HepG2 (cell line): ENCODE measurements at regions not wholly inside any gene's neighbourhood (a gene's known extent, or its start where the extent isn't known, plus 50 kb on each side); places are given as distances from the start of the nearest gene placed in this dataset.

ENCODE experiments used
- ATAC-seq: fragments of 200-7000 bp; cut with Tn5 transposase; 3 replicates; pipeline ENCODE4 v1.9.1; 2020; ENCODE audit warnings: mild to moderate bottlenecking, moderate library complexity
- BruUV-seq: library from RNA; stranded (reverse); fragments of 400-500 nt; replicated peaks from 2 replicates; lab custom pipeline; 2021; lab: Mats Ljungman, UMichigan
- CTCF ChIA-PET: fragments of 300-600 bp; formaldehyde crosslinking; extraction: SDS; loops from one replicate; lab custom pipeline; 2021; ENCODE audit warnings: low total read pairs, inconsistent platforms, low intra/inter-chr PET ratio; lab: Yijun Ruan, JAX
- POLR2A ChIA-PET: fragments of 350-600 bp; sonication (Branson Sonifier 250); formaldehyde crosslinking; loops from one replicate; lab custom pipeline; 2020; ENCODE audit warnings: antibody characterized with exemption, inconsistent platforms; lab: Yijun Ruan, JAX
- DNase-seq: peaks from one replicate; pipeline ENCODE4 v3.0.0-alpha.2; 2015; ENCODE audit warnings: low spot score
- FAIRE-seq: peaks from 3 replicates; lab custom pipeline; 2011; peaks lifted over from hg19 to GRCh38; lab: Jason Lieb, UNC
- H2AFZ ChIP-seq: one replicate; pipeline ENCODE4 v1.6.1; 2011; ENCODE audit warnings: low read length, inconsistent platforms
- H3K27ac ChIP-seq: fragments of 300-600 bp; 3 replicates; pipeline ENCODE4 v1.8.0; 2011; ENCODE audit warnings: mixed run types, mild to moderate bottlenecking, mixed read lengths, low read length, inconsistent platforms; ENCODE audit not compliant: insufficient read depth; ENCODE audit errors: extremely low read length
- H3K27me3 ChIP-seq, 2 experiments: fragments of 200-600 bp in 1 of 2; 2 replicates in 1 of 2; 3 replicates in 1 of 2; pipeline versions ENCODE4 v1.6.0 to v1.8.0; 2011; ENCODE audit warnings: low read length in 2 of 2, mild to moderate bottlenecking in 2 of 2, moderate library complexity in 2 of 2, inconsistent platforms in 1 of 2; ENCODE audit not compliant: insufficient read depth in 2 of 2, control insufficient read depth in 1 of 2
- H3K36me3 ChIP-seq, 2 experiments: fragments of 200-600 bp in 1 of 2; replicated peaks in 1 of 2; 2 replicates in 1 of 2; 3 replicates in 1 of 2; pipeline versions ENCODE4 v1.5.1 to v1.8.0; 2011; ENCODE audit warnings: low read length in 2 of 2, inconsistent platforms in 1 of 2; ENCODE audit not compliant: insufficient read depth in 2 of 2, control insufficient read depth in 1 of 2
- H3K4me1 ChIP-seq: 2 replicates; pipeline ENCODE4 v1.5.1; 2012; ENCODE audit warnings: low read length, inconsistent platforms; ENCODE audit not compliant: insufficient read depth
- H3K4me2 ChIP-seq: 2 replicates; pipeline ENCODE4 v1.6.0; 2011; ENCODE audit warnings: low read depth, low read length, inconsistent platforms
- H3K4me3 ChIP-seq, 3 experiments: fragments of 200-600 bp in 1 of 3; sonication (generic), shearing (Covaris generic) in 1 of 3; replicated peaks in 1 of 3; 2 replicates each; pipeline ENCODE4 v1.5.1; 2011 to 2016; ENCODE audit warnings: low read length in 3 of 3, inconsistent platforms in 2 of 3, low read depth in 2 of 3, mild to moderate bottlenecking in 2 of 3, control low read depth in 1 of 3, mixed read lengths in 1 of 3; ENCODE audit not compliant: insufficient read depth in 1 of 3
- H3K79me2 ChIP-seq: one replicate; pipeline ENCODE4 v1.6.1; 2011; ENCODE audit warnings: low read length, inconsistent platforms; ENCODE audit not compliant: insufficient read depth
- H3K9ac ChIP-seq: 2 replicates; pipeline ENCODE4 v1.6.0; 2011; ENCODE audit warnings: mild to moderate bottlenecking, low read depth, low read length, inconsistent platforms; ENCODE audit not compliant: insufficient read depth
- H3K9me3 ChIP-seq: 2 replicates; pipeline ENCODE4 v1.5.1; 2012; ENCODE audit warnings: mild to moderate bottlenecking, low read length
- H4K20me1 ChIP-seq: 2 replicates; pipeline ENCODE4 v1.6.0; 2011; ENCODE audit warnings: inconsistent platforms, mild to moderate bottlenecking, low read length, moderate library complexity; ENCODE audit not compliant: insufficient read depth
- ATRX ChIP-seq: sonication (generic); formaldehyde crosslinking; IDR thresholded peaks from 2 replicates; pipeline ENCODE4 v1.4.0; 2020; ENCODE audit warnings: missing genetic modification reagents, borderline replicate concordance
- ELF1 ChIP-seq: sonication (generic); formaldehyde crosslinking; IDR thresholded peaks from 2 replicates; pipeline ENCODE4 v1.4.0; 2020; ENCODE audit warnings: missing genetic modification reagents
- KLF12 ChIP-seq: sonication (generic); formaldehyde crosslinking; IDR thresholded peaks from 2 replicates; pipeline ENCODE4 v1.4.0; 2020; ENCODE audit warnings: missing genetic modification reagents, borderline replicate concordance
- MAFF ChIP-seq: IDR thresholded peaks from 2 replicates; pipeline ENCODE4 v1.6.1; 2011; ENCODE audit warnings: low read depth, low read length, improper control_type of control experiment
- MAFK ChIP-seq, 2 experiments: IDR thresholded peaks in 1 of 2; conservative IDR thresholded peaks in 1 of 2; 2 replicates each; pipeline ENCODE4 v1.6.1; 2011; ENCODE audit warnings: improper control_type of control experiment in 2 of 2, low read length in 2 of 2
- MEIS2 ChIP-seq: sonication (generic); formaldehyde crosslinking; IDR thresholded peaks from 2 replicates; pipeline ENCODE4 v1.9.0; 2021; ENCODE audit warnings: mild to moderate bottlenecking, missing genetic modification reagents
- NRL ChIP-seq: sonication (generic); formaldehyde crosslinking; IDR thresholded peaks from 2 replicates; pipeline ENCODE4 v1.5.0; 2020; ENCODE audit warnings: missing genetic modification reagents, mild to moderate bottlenecking, moderate library complexity, borderline replicate concordance
- ZNF326 ChIP-seq: sonication (generic); formaldehyde crosslinking; IDR thresholded peaks from 2 replicates; pipeline ENCODE4 v1.4.0; 2020; ENCODE audit warnings: missing genetic modification reagents, borderline replicate concordance
- WGBS: methylation state at CpG from one replicate; pipeline ENCODE4 v1.1.6; 2017; ENCODE audit warnings: low lambda C conversion rate; 5-methylcytosine and 5-hydroxymethylcytosine counted together
- in situ Hi-C: cut with HindIII; loops from 2 replicates; pipeline ENCODE4 v1.10.0; 2017; ENCODE audit warnings: low pct_unique_long_range_greater_than_20kb; ENCODE audit not compliant: extremely low pct_ligation_motif_present
- intact Hi-C: fragments of 100-400 bp; cut with micrococcal nuclease; formaldehyde crosslinking; loops from one replicate; pipeline ENCODE4 v1.10.0; 2022; ENCODE audit not compliant: unreplicated experiment
- TF ChIP-seq, protein P1 (sequence below): sonication (generic); formaldehyde crosslinking; IDR thresholded peaks from 2 replicates; pipeline ENCODE4 v1.4.0; 2020; ENCODE audit warnings: mild to moderate bottlenecking, low read depth, missing genetic modification reagents

GRCh38 chr14:29233188-29233587 lies 466.6 kb downstream of the FOXG1 start:
- intact Hi-C loops, result no loop called here
- H3K4me1 ChIP-seq, result no peaks in the 10 kb centered on the region
- no peak overlapping the region for H3K4me2 ChIP-seq
- no peak for ATAC-seq
- in situ Hi-C loops, result no loop called here
- BruUV-seq, result no TSS peak
- no peaks in the 10 kb centered on the region for H3K36me3 ChIP-seq
- H3K79me2 ChIP-seq, result no peaks in the 10 kb centered on the region
- no peak overlapping the region for H3K9ac ChIP-seq
- TF ChIP-seq MAFF (peak; percentile 85), MEIS2 (CRISPR knock-in tag) (no peak), MAFK (conservative IDR thresholded peaks at IDR 0.05 in 1 of 2, IDR thresholded peaks at IDR 0.05 in 1 of 2; ENCODE audit: low read length in 2 of 2) (peak; percentile 84 to 90)
- DNase-seq, result no peak
- ChIA-PET CTCF (no interaction called here), POLR2A (no interaction called here)
- H3K4me3 ChIP-seq, result no peak overlapping the region
- H3K27me3 ChIP-seq, result no peaks in the 10 kb centered on the region
- peaks cover 37% of the 10 kb centered on the region for H3K9me3 ChIP-seq
- WGBS, result 3% methylated on average over 4 of the region's 4 CpGs
- H4K20me1 ChIP-seq, result no peaks in the 10 kb centered on the region
- H2AFZ ChIP-seq, result no peak overlapping the region
- no peak for FAIRE-seq
- no peak overlapping the region for H3K27ac ChIP-seq

- H3K36me3 ChIP-seq, result no peaks in the 10 kb centered on the region
- H3K4me2 ChIP-seq, result no peak overlapping the region
- H3K9ac ChIP-seq, result no peak overlapping the region
- no TSS peak for BruUV-seq
- no peaks in the 10 kb centered on the region for H3K79me2 ChIP-seq
- H3K4me1 ChIP-seq, result no peaks in the 10 kb centered on the region
- H3K27me3 ChIP-seq, result no peaks in the 10 kb centered on the region
- under 1% methylated on average over 1 of the region's 1 CpG for WGBS
- no peak overlapping the region for H3K4me3 ChIP-seq
- H3K27ac ChIP-seq, result no peak overlapping the region
- no peaks in the 10 kb centered on the region for H4K20me1 ChIP-seq
- H2AFZ ChIP-seq, result no peak overlapping the region
- no peak for ATAC-seq
- CTCF ChIA-PET, result no interaction called here
- FAIRE-seq, result no peak
- TF ChIP-seq ZNF326 (CRISPR knock-in tag), result no peak
- no peak for TF ChIP-seq KLF12 (CRISPR knock-in tag)
- TF ChIP-seq NRL (CRISPR knock-in tag), result no peak
- TF ChIP-seq, protein P1, sequence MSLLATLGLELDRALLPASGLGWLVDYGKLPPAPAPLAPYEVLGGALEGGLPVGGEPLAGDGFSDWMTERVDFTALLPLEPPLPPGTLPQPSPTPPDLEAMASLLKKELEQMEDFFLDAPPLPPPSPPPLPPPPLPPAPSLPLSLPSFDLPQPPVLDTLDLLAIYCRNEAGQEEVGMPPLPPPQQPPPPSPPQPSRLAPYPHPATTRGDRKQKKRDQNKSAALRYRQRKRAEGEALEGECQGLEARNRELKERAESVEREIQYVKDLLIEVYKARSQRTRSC, result no peak
- no peak for TF ChIP-seq ELF1 (CRISPR knock-in tag)
- TF ChIP-seq ATRX (CRISPR knock-in tag), result no peak
- TF ChIP-seq, all 625 proteins: peak for 0
- intact Hi-C loops, result no loop called here
- in situ Hi-C loops, result no loop called here
- peaks cover 58% of the 10 kb centered on the region for H3K9me3 ChIP-seq
- no peak for DNase-seq
- POLR2A ChIA-PET, result no interaction called here
These were observed 469.4 kb downstream of the FOXG1 start for GRCh38 chr14:29235991-29236390.
